ENCODE measurements at regions not wholly inside any gene's neighbourhood (a gene's known extent, or its start where the extent isn't known, plus 50 kb on each side); places are given as distances from the start of the nearest gene placed in this dataset.

- TF ChIP-seq, protein P1, sequence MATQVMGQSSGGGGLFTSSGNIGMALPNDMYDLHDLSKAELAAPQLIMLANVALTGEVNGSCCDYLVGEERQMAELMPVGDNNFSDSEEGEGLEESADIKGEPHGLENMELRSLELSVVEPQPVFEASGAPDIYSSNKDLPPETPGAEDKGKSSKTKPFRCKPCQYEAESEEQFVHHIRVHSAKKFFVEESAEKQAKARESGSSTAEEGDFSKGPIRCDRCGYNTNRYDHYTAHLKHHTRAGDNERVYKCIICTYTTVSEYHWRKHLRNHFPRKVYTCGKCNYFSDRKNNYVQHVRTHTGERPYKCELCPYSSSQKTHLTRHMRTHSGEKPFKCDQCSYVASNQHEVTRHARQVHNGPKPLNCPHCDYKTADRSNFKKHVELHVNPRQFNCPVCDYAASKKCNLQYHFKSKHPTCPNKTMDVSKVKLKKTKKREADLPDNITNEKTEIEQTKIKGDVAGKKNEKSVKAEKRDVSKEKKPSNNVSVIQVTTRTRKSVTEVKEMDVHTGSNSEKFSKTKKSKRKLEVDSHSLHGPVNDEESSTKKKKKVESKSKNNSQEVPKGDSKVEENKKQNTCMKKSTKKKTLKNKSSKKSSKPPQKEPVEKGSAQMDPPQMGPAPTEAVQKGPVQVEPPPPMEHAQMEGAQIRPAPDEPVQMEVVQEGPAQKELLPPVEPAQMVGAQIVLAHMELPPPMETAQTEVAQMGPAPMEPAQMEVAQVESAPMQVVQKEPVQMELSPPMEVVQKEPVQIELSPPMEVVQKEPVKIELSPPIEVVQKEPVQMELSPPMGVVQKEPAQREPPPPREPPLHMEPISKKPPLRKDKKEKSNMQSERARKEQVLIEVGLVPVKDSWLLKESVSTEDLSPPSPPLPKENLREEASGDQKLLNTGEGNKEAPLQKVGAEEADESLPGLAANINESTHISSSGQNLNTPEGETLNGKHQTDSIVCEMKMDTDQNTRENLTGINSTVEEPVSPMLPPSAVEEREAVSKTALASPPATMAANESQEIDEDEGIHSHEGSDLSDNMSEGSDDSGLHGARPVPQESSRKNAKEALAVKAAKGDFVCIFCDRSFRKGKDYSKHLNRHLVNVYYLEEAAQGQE (IDR thresholded peaks at IDR 0.05; ENCODE audit: insufficient read depth in 1 of 2, low read depth in 2 of 2, low read length in 2 of 2): no peak
- TF ChIP-seq SIN3A (IDR thresholded peaks at IDR 0.05; ENCODE audit: borderline replicate concordance, insufficient read depth, low read length) (no peak), TAF1 (IDR thresholded peaks at IDR 0.05; ENCODE audit: borderline replicate concordance, insufficient read depth, low read length) (no peak), FOXP2 (optimal IDR thresholded peaks at IDR 0.05; ENCODE audit: borderline replicate concordance, extremely low read depth, extremely low read length, insufficient read depth) (no peak), POLR2AphosphoS5 (IDR thresholded peaks at IDR 0.05; ENCODE audit: low read depth, low read length) (no peak)
Measured at GRCh38 chr20:11582060-11582459, 335.6 kb upstream of the BTBD3 start.

DNA sequence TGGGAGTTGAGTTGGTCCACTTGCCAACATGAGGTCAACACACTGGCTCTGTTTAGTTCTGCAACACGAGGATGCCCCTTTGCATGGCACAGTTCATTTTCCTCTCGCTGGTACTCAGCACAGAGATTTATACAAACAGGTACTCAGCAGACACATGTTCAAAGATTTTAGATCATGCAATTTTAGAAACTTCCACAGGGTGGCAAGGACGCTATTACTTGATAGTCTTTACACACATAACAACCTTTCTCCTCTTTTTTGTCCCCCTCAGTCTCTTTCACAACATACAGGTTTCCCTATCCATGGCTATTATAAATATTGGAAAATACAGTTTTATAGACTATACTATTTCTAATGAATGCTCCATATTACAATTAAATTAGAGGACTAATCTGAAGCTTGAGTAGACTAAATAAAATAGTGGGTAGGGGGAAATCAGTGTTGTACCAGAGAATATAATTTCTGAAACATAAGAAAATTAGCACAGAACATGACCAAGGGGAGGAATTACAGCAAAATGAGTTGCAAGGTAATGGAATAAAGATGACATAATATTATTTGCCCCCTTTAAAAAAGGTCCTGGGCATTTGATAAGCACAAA, 331.8 kb upstream of the BTBD3 start:
- TF ChIP-seq, protein P1 (IDR thresholded peaks at IDR 0.05; ENCODE audit: insufficient read depth in 1 of 2, low read depth in 2 of 2, low read length in 2 of 2): no peak
- TF ChIP-seq FOXP2 (optimal IDR thresholded peaks at IDR 0.05; ENCODE audit: borderline replicate concordance, extremely low read depth, extremely low read length, insufficient read depth) (no peak), SIN3A (IDR thresholded peaks at IDR 0.05; ENCODE audit: borderline replicate concordance, insufficient read depth, low read length) (no peak), POLR2AphosphoS5 (IDR thresholded peaks at IDR 0.05; ENCODE audit: low read depth, low read length) (no peak), TAF1 (IDR thresholded peaks at IDR 0.05; ENCODE audit: borderline replicate concordance, insufficient read depth, low read length) (no peak)

DNA sequence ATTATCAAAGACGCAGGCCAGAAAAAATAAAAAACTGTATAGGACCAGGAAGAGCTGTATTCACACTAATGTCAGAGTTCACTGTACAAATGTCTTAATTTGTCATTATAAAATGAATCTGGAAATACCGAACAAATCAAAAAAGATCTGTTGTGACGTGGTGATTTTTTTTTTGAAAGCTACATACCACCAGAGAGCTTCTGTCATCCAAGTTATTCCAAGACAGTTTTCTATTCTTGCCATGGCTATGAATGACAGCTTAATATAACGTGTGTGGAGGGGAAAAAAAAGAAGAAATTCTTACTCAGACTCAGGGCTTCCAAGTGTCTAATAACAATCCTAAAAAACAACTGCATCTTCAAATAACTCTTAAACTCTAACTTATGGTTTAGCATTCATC, 328.8 kb upstream of the BTBD3 start:
- TF ChIP-seq, protein P1 (IDR thresholded peaks at IDR 0.05; ENCODE audit: insufficient read depth in 1 of 2, low read depth in 2 of 2, low read length in 2 of 2): no peak
- TF ChIP-seq FOXP2 (optimal IDR thresholded peaks at IDR 0.05; ENCODE audit: borderline replicate concordance, extremely low read depth, extremely low read length, insufficient read depth): no peak
- no peak for TF ChIP-seq SIN3A (IDR thresholded peaks at IDR 0.05; ENCODE audit: borderline replicate concordance, insufficient read depth, low read length)
- no peak for TF ChIP-seq POLR2AphosphoS5 (IDR thresholded peaks at IDR 0.05; ENCODE audit: low read depth, low read length)
- no peak for TF ChIP-seq TAF1 (IDR thresholded peaks at IDR 0.05; ENCODE audit: borderline replicate concordance, insufficient read depth, low read length)

GRCh38 chr20:11591965-11592364, 325.7 kb upstream of the BTBD3 start:
- TF ChIP-seq, protein P1 (IDR thresholded peaks at IDR 0.05; ENCODE audit: insufficient read depth in 1 of 2, low read depth in 2 of 2, low read length in 2 of 2): no peak
- TF ChIP-seq POLR2AphosphoS5 (IDR thresholded peaks at IDR 0.05; ENCODE audit: low read depth, low read length) (no peak), SIN3A (IDR thresholded peaks at IDR 0.05; ENCODE audit: borderline replicate concordance, insufficient read depth, low read length) (no peak), FOXP2 (optimal IDR thresholded peaks at IDR 0.05; ENCODE audit: borderline replicate concordance, extremely low read depth, extremely low read length, insufficient read depth) (no peak), TAF1 (IDR thresholded peaks at IDR 0.05; ENCODE audit: borderline replicate concordance, insufficient read depth, low read length) (no peak)
